KMS-11 (cell line): ENCODE measurements at regions not wholly inside any gene's neighbourhood (a gene's known extent, or its start where the extent isn't known, plus 50 kb on each side); places are given as distances from the start of the nearest gene placed in this dataset.

Experiments used
- H2AFZ ChIP-seq: fragments of 200-600 bp; sonication (generic); 2 replicates; pipeline ENCODE4 v1.6.1; 2016; ENCODE audit warnings: antibody characterized with exemption, mixed run types, low read depth
- H3K27ac ChIP-seq: fragments of 200-600 bp; sonication (generic); 2 replicates; pipeline ENCODE4 v1.6.1; 2016; ENCODE audit warnings: mild to moderate bottlenecking, mixed run types
- H3K27me3 ChIP-seq: fragments of 200-600 bp; sonication (generic); 2 replicates; pipeline ENCODE4 v1.6.1; 2017; ENCODE audit warnings: mild to moderate bottlenecking, low read depth, mixed run types, moderate library complexity; ENCODE audit not compliant: insufficient read depth
- H3K36me3 ChIP-seq: fragments of 200-600 bp; sonication (generic); 2 replicates; pipeline ENCODE4 v1.6.1; 2017; ENCODE audit warnings: mild to moderate bottlenecking, mixed run types; ENCODE audit not compliant: insufficient read depth
- H3K4me1 ChIP-seq: fragments of 200-600 bp; sonication (generic); 2 replicates; pipeline ENCODE4 v1.6.1; 2016; ENCODE audit warnings: mild to moderate bottlenecking, low read depth, mixed run types; ENCODE audit not compliant: poor library complexity, severe bottlenecking
- H3K4me2 ChIP-seq: fragments of 200-600 bp; sonication (generic); 2 replicates; pipeline ENCODE4 v1.7.0; 2016; ENCODE audit warnings: mild to moderate bottlenecking, mixed run types
- H3K4me3 ChIP-seq: fragments of 200-600 bp; sonication (generic); IDR thresholded peaks from 2 replicates; pipeline ENCODE4 v1.6.1; 2017; ENCODE audit warnings: low read depth, low read length, mixed read lengths; ENCODE audit not compliant: insufficient read depth
- H3K79me2 ChIP-seq: fragments of 200-600 bp; sonication (generic); 2 replicates; pipeline ENCODE4 v1.6.1; 2016; ENCODE audit warnings: low read depth, mixed run types; ENCODE audit not compliant: insufficient read depth
- H3K9ac ChIP-seq: fragments of 200-600 bp; sonication (generic); 2 replicates; pipeline ENCODE4 v1.6.1; 2016; ENCODE audit warnings: mild to moderate bottlenecking, mixed run types
- H4K20me1 ChIP-seq: fragments of 200-600 bp; sonication (generic); 2 replicates; pipeline ENCODE4 v1.6.1; 2016; ENCODE audit warnings: mild to moderate bottlenecking, mixed run types; ENCODE audit not compliant: insufficient read depth
- TF ChIP-seq, protein P1 (sequence below): fragments of 200-600 bp; sonication (generic); conservative IDR thresholded peaks from 2 replicates; pipeline ENCODE4 v1.6.1; 2017; ENCODE audit warnings: low read depth, mild to moderate bottlenecking, antibody characterized with exemption, low read length, moderate library complexity, mixed read lengths

DNA sequence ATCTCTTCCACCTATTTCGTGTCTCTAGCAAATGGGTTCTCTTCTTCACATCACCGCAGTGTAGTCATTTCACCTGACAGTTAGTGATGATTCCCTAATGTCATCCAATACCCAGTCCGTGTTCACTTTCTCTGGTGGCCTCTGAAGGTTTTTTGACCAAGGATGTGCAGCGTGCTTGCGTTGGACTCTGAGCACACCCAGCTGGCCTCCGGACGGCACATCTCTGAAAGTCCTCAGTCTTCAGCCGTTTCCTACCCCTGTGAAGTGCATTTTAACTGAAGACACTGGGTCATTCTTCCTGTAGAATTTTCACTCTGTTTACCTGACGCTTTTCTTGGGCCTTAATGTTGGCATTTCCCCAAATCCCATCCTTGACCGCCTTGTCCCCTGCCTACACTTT is 98.7 kb downstream of the ERMARD start:
- H2AFZ ChIP-seq = no peak overlapping the region
- TF ChIP-seq, protein P1, sequence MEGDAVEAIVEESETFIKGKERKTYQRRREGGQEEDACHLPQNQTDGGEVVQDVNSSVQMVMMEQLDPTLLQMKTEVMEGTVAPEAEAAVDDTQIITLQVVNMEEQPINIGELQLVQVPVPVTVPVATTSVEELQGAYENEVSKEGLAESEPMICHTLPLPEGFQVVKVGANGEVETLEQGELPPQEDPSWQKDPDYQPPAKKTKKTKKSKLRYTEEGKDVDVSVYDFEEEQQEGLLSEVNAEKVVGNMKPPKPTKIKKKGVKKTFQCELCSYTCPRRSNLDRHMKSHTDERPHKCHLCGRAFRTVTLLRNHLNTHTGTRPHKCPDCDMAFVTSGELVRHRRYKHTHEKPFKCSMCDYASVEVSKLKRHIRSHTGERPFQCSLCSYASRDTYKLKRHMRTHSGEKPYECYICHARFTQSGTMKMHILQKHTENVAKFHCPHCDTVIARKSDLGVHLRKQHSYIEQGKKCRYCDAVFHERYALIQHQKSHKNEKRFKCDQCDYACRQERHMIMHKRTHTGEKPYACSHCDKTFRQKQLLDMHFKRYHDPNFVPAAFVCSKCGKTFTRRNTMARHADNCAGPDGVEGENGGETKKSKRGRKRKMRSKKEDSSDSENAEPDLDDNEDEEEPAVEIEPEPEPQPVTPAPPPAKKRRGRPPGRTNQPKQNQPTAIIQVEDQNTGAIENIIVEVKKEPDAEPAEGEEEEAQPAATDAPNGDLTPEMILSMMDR = no peak
- no peaks in the 10 kb centered on the region for H4K20me1 ChIP-seq
- no peaks in the 10 kb centered on the region for H3K27me3 ChIP-seq
- H3K4me2 ChIP-seq = no peak overlapping the region
- no peak overlapping the region for H3K27ac ChIP-seq
- no peak overlapping the region for H3K9ac ChIP-seq
- no peaks in the 10 kb centered on the region for H3K4me1 ChIP-seq
- H3K79me2 ChIP-seq = no peaks in the 10 kb centered on the region
- H3K36me3 ChIP-seq = no peaks in the 10 kb centered on the region
- H3K4me3 ChIP-seq = no peak overlapping the region

DNA sequence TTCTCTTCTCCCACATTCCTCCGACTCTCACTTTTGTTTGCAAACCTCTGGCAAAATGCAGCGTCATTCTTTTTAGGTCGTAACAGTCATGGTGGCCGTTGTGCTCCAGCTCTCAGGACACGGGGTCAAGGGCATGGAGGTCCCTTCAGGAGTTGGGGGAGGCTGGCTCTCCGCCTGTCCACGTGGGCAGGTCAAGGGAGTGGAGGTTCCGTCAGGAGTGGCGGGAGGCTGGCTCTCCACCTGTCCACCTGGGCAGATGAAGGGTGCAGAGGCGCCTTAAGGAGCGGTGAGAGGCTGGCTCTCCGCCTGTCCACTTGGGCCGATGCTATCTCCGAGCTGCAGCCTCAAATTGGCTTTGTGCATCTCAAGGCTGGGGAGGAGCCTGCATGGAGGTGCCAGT is 98.0 kb downstream of the ERMARD start:
- TF ChIP-seq, protein P1 = no peak
- Histone ChIP-seq H2AFZ (no peak overlapping the region), H3K4me3 (no peak overlapping the region), H3K9ac (no peak overlapping the region), H3K27ac (no peak overlapping the region), H3K4me2 (no peak overlapping the region), H3K4me1 (no peaks in the 10 kb centered on the region), H3K79me2 (no peaks in the 10 kb centered on the region), H4K20me1 (no peaks in the 10 kb centered on the region), H3K27me3 (no peaks in the 10 kb centered on the region), H3K36me3 (no peaks in the 10 kb centered on the region)

DNA sequence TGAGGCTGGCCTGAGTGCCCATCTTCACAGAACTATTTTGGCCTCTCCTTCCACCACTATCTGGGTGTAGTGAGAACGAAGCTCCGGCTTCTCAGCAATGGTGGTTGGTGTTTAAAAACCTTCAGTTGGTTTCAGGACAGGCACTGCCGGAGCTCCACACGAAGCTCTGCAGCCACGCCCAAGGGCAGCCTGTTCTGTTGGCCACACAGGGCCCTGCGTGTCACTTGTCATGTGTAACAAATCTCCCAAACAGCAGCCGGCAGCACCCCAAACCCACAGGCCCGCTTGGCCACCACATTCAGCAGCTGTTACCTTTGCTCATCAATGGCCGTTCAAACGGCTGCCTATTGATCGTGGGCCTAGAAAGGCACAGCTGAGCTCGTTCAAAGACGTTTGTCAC is 97.5 kb downstream of the ERMARD start:
- Histone ChIP-seq H3K27me3 (no peaks in the 10 kb centered on the region), H3K27ac (no peak overlapping the region), H3K36me3 (no peaks in the 10 kb centered on the region), H3K4me1 (no peaks in the 10 kb centered on the region), H4K20me1 (no peaks in the 10 kb centered on the region), H3K4me2 (no peak overlapping the region), H3K9ac (no peak overlapping the region), H3K79me2 (no peaks in the 10 kb centered on the region), H2AFZ (no peak overlapping the region), H3K4me3 (no peak overlapping the region)
- TF ChIP-seq, protein P1 = no peak

DNA sequence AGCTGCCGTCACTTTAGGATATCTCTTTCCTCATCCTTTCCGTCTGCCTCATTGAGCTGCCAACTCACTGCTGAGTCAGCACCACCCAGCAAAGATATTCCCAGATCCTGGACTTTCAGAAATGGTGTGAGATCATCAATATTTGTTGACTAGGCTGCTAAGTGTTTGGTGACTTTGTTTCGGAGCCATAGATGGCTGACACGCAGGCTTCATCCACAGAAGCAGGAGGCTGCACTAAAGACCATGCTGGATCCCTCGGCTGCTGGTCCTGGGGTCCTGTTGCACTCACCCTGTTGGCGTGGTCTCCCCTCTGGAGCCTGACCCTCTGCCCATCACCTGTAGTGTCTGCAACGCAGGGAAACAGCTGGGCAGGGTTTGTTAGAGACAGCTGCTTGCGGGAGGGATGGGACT is 96.5 kb downstream of the ERMARD start:
- H3K36me3 ChIP-seq = no peaks in the 10 kb centered on the region
- H4K20me1 ChIP-seq = no peaks in the 10 kb centered on the region
- H3K4me1 ChIP-seq = no peaks in the 10 kb centered on the region
- no peak overlapping the region for H3K4me3 ChIP-seq
- H2AFZ ChIP-seq = no peak overlapping the region
- H3K27me3 ChIP-seq = no peaks in the 10 kb centered on the region
- H3K27ac ChIP-seq = no peak overlapping the region
- no peak overlapping the region for H3K4me2 ChIP-seq
- H3K9ac ChIP-seq = no peak overlapping the region
- no peaks in the 10 kb centered on the region for H3K79me2 ChIP-seq
- TF ChIP-seq, protein P1 = no peak

DNA sequence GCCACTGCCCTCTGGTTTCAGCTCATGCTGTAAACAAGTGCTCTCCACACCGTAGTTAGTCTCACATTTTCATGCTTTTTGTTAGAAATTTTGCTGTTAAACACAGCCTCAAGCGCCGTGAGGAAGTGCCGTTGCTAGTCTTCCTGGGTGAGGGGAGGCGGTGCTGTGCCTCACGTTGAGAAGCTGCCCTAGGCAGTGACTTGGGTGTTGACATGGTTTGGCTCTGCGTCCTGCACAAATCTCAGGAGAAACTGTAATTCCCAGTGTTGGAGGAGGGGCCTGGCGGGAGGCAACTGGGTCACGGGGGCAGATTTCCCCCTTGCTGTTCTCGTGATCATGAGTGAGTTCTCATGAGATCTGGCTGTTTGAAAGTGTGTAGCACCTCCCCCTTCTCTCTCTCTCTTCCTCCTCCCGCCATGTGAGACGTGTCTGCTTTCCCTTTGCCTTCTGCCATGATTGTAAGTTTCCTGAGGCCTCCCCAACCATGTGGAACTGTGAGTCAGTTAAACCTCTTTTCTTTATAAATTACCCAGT is 95.8 kb downstream of the ERMARD start:
- Histone ChIP-seq H3K27me3 (no peaks in the 10 kb centered on the region), H3K79me2 (no peaks in the 10 kb centered on the region), H3K27ac (no peak overlapping the region), H4K20me1 (no peaks in the 10 kb centered on the region), H3K4me3 (no peak overlapping the region), H3K4me1 (no peaks in the 10 kb centered on the region), H3K9ac (no peak overlapping the region), H3K36me3 (no peaks in the 10 kb centered on the region), H2AFZ (no peak overlapping the region), H3K4me2 (no peak overlapping the region)
- TF ChIP-seq, protein P1 = no peak
